ENCODE measurements at regions not wholly inside any gene's neighbourhood (a gene's known extent, or its start where the extent isn't known, plus 50 kb on each side); places are given as distances from the start of the nearest gene placed in this dataset.

GRCh38 chr15:69858456-69858855 lies 239.3 kb downstream of the TLE3 start:
- TF ChIP-seq RAD21 (IDR thresholded peaks at IDR 0.05) (no peak), EGR1 (IDR thresholded peaks at IDR 0.05; ENCODE audit: low read depth in 2 of 2) (no peak), CTCF (IDR thresholded peaks at IDR 0.05; ENCODE audit: low read depth, low read length, missing input control) (no peak), TAF1 (conservative IDR thresholded peaks at IDR 0.05) (no peak), JUND (IDR thresholded peaks at IDR 0.05) (no peak), MAX (IDR thresholded peaks at IDR 0.05) (no peak), GABPA (IDR thresholded peaks at IDR 0.05 in 1 of 2, conservative IDR thresholded peaks at IDR 0.05 in 1 of 2) (no peak), REST (IDR thresholded peaks at IDR 0.05) (no peak), RXRA (IDR thresholded peaks at IDR 0.05) (no peak), SP1 (IDR thresholded peaks at IDR 0.05) (no peak), YY1 (IDR thresholded peaks at IDR 0.05) (no peak), ZBTB33 (IDR thresholded peaks at IDR 0.05) (no peak)

Measured in liver (tissue), 3 donors.